ENCODE measurements at regions not wholly inside any gene's neighbourhood (a gene's known extent, or its start where the extent isn't known, plus 50 kb on each side); places are given as distances from the start of the nearest gene placed in this dataset.

DNA sequence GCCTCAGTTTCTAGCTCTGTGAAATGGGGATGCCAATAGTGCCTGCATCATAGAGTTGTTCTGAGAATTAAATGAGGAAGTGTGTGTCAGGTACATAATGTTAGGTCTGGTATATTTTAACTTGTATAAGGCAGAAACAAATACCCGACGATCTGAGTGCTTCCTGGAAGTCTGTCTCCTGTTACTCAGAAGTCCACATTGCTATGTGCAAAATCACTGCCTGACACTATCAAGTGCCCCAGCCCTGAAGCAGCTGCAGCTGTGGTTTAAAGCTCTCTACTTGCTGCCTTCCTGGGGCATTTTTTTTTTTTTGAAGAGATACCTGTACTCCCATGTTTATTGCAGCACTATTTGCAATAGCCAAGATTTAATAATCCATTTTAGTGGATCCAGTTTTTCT, 125.3 kb downstream of the SLC4A3 start:
- Histone ChIP-seq H4K20me1 (ENCODE audit: control insufficient read depth, insufficient read depth, insufficient read length) (no peaks in the 10 kb centered on the region), H3K23ac (ENCODE audit: insufficient read length, low read depth, low read length) (no peak overlapping the region), H2BK5ac (ENCODE audit: insufficient read length, low read length) (no peak overlapping the region), H2BK12ac (ENCODE audit: insufficient read length, low read depth, low read length) (no peak overlapping the region), H3K18ac (ENCODE audit: insufficient read length, low read depth, low read length) (no peak overlapping the region), H4K5ac (ENCODE audit: insufficient read length, low read depth, low read length) (no peak overlapping the region), H4K8ac (replicated peaks; ENCODE audit: insufficient read length, low read depth, low read length) (no peak overlapping the region), H3K4me1 (ENCODE audit: insufficient read depth, low read length) (no peaks in the 10 kb centered on the region), H2AK5ac (ENCODE audit: insufficient read length, low read length) (no peak overlapping the region), H3T11ph (ENCODE audit: low read length) (no peak overlapping the region), H3K4ac (ENCODE audit: low read depth, low read length) (no peak overlapping the region), H3K14ac (ENCODE audit: insufficient read depth, low read length) (no peak overlapping the region), H3K79me2 (ENCODE audit: insufficient read depth, low read length) (no peaks in the 10 kb centered on the region), H3K9me3 (ENCODE audit: control insufficient read depth, low read depth, low read length) (no peaks in the 10 kb centered on the region), H3K9ac (ENCODE audit: extremely low read depth, insufficient read length, low read length) (no peak overlapping the region), H2BK20ac (ENCODE audit: low read depth, low read length, poor library complexity, severe bottlenecking) (no peak overlapping the region), H3K4me2 (ENCODE audit: insufficient read depth, insufficient read length, low read length) (no peak overlapping the region), H3K27me3 (ENCODE audit: insufficient read depth, low read length) (no peaks in the 10 kb centered on the region), H2BK120ac (ENCODE audit: low read depth, low read length, poor library complexity, severe bottlenecking) (no peak overlapping the region), H3K23me2 (ENCODE audit: insufficient read length, low read depth, low read length, poor library complexity, severe bottlenecking) (no peaks in the 10 kb centered on the region), H2AFZ (ENCODE audit: low read length) (no peak overlapping the region), H4K91ac (ENCODE audit: insufficient read length, low read depth, low read length) (no peak overlapping the region), H2BK15ac (ENCODE audit: low read depth, low read length) (no peak overlapping the region), H3K79me1 (ENCODE audit: insufficient read depth, low read depth, low read length, poor library complexity, severe bottlenecking) (no peaks in the 10 kb centered on the region), H3K56ac (ENCODE audit: insufficient read length, low read depth, low read length) (no peak overlapping the region), H3K27ac (ENCODE audit: insufficient read length, low read depth, low read length) (no peak overlapping the region)
- H3K27ac Mint-ChIP-seq: no peak overlapping the region
- H3K4me3 Mint-ChIP-seq: no peak overlapping the region
- peaks cover 13 to 21% of the 10 kb centered on the region in 2 experiments for H3K9me3 Mint-ChIP-seq
- no peaks in the 10 kb centered on the region for H3K4me1 Mint-ChIP-seq
- no CpG with 5 or more reads among the region's 2 CpGs for WGBS (ENCODE audit: extremely low coverage, insufficient read length, low lambda C conversion rate)
- TF ChIP-seq, protein P1, sequence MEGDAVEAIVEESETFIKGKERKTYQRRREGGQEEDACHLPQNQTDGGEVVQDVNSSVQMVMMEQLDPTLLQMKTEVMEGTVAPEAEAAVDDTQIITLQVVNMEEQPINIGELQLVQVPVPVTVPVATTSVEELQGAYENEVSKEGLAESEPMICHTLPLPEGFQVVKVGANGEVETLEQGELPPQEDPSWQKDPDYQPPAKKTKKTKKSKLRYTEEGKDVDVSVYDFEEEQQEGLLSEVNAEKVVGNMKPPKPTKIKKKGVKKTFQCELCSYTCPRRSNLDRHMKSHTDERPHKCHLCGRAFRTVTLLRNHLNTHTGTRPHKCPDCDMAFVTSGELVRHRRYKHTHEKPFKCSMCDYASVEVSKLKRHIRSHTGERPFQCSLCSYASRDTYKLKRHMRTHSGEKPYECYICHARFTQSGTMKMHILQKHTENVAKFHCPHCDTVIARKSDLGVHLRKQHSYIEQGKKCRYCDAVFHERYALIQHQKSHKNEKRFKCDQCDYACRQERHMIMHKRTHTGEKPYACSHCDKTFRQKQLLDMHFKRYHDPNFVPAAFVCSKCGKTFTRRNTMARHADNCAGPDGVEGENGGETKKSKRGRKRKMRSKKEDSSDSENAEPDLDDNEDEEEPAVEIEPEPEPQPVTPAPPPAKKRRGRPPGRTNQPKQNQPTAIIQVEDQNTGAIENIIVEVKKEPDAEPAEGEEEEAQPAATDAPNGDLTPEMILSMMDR (conservative IDR thresholded peaks at IDR 0.05): no peak
- no peaks in the 10 kb centered on the region; the same call in 1 of the 2 replicates for H3K27me3 Mint-ChIP-seq (ENCODE audit: low read depth)
- H3K36me3 Mint-ChIP-seq (ENCODE audit: insufficient read depth in 1 of 3, low read depth in 3 of 3): peaks cover 2 to 12% (median 4%) of the 10 kb centered on the region in 3 experiments; a peak in 5 of 7 replicates
- DNase-seq: no peak
